ENCODE measurements at regions not wholly inside any gene's neighbourhood (a gene's known extent, or its start where the extent isn't known, plus 50 kb on each side); places are given as distances from the start of the nearest gene placed in this dataset.

DNA sequence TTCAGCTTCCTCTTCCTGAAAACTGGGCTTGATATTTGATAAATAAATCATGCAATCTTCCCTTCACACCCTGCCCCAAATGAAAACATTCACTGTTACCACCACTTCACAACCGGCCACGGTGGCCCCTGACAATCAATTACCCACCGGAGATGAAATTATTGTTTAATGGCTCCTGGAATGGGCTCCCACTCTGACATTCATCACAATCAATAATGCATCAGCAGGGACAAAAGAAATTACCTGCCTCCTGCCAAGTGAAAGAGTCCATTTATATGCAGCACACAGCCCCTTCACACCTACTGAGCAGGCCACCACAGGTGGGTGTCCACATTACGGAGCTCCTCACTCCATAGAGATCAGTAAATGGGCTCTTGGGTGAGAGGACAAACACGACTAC lies 193.5 kb upstream of the SNX19 start:
- Histone ChIP-seq H3K9me3 (ENCODE audit: severe bottlenecking) (no peaks in the 10 kb centered on the region), H3K36me3 (no peaks in the 10 kb centered on the region), H3K27me3 (ENCODE audit: insufficient read depth, low read depth, severe bottlenecking) (no peaks in the 10 kb centered on the region), H3K4me3 (ENCODE audit: low read depth, low read length) (no peak overlapping the region), H3K27ac (no peak overlapping the region)
- no peak for DNase-seq
- TF ChIP-seq, protein P1, sequence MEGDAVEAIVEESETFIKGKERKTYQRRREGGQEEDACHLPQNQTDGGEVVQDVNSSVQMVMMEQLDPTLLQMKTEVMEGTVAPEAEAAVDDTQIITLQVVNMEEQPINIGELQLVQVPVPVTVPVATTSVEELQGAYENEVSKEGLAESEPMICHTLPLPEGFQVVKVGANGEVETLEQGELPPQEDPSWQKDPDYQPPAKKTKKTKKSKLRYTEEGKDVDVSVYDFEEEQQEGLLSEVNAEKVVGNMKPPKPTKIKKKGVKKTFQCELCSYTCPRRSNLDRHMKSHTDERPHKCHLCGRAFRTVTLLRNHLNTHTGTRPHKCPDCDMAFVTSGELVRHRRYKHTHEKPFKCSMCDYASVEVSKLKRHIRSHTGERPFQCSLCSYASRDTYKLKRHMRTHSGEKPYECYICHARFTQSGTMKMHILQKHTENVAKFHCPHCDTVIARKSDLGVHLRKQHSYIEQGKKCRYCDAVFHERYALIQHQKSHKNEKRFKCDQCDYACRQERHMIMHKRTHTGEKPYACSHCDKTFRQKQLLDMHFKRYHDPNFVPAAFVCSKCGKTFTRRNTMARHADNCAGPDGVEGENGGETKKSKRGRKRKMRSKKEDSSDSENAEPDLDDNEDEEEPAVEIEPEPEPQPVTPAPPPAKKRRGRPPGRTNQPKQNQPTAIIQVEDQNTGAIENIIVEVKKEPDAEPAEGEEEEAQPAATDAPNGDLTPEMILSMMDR (IDR thresholded peaks at IDR 0.05; ENCODE audit: low read depth, low read length): no peak

DNA sequence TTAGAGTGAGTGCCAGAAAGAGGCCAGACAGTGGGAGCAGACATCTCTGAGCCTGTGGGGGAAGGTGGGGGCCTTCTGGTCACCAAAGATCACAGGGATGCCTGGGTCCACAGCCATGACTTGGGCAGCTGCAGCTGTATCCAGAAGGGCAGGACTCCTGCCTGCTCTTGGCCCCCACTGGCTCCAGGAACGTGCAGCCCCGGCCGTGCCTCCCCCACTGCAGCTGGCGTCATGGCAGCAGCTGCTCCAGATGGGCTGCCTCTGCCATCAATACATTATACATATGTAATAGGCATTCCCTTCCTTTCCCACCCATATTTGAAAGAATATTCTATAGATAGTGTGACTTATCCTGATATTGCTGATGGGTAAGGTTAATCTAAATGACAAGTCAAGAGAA lies 195.5 kb upstream of the SNX19 start:
- Histone ChIP-seq H3K4me3 (ENCODE audit: low read depth, low read length) (no peak overlapping the region), H3K27ac (no peak overlapping the region), H3K36me3 (no peaks in the 10 kb centered on the region), H3K27me3 (ENCODE audit: insufficient read depth, low read depth, severe bottlenecking) (no peaks in the 10 kb centered on the region), H3K9me3 (ENCODE audit: severe bottlenecking) (no peaks in the 10 kb centered on the region)
- TF ChIP-seq, protein P1 (IDR thresholded peaks at IDR 0.05; ENCODE audit: low read depth, low read length): no peak
- DNase-seq: no peak

DNA sequence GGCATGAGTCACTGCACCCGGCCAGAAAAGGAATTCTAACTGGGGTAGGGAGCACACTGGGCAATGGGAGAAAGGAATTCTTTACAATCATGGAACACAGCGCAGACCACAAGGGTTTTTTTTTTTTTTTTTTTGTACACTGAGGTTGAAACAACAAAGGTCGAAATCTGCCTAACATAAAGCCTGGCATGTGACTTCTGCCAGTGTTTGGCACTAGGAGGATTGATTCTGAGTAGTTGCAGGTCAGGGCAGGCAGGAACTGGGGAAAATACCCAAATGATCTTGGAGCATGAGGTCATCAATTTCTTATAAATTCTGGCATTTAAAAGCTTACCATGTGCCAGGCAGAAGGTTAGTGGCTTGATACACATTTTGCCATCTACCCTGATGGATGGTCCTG lies 202.0 kb upstream of the SNX19 start:
- Histone ChIP-seq H3K9me3 (ENCODE audit: severe bottlenecking) (no peaks in the 10 kb centered on the region), H3K4me3 (ENCODE audit: low read depth, low read length) (no peak overlapping the region), H3K27me3 (ENCODE audit: insufficient read depth, low read depth, severe bottlenecking) (no peaks in the 10 kb centered on the region), H3K36me3 (no peaks in the 10 kb centered on the region), H3K27ac (no peak overlapping the region)
- TF ChIP-seq, protein P1 (IDR thresholded peaks at IDR 0.05; ENCODE audit: low read depth, low read length): no peak
- no peak for DNase-seq

DNA sequence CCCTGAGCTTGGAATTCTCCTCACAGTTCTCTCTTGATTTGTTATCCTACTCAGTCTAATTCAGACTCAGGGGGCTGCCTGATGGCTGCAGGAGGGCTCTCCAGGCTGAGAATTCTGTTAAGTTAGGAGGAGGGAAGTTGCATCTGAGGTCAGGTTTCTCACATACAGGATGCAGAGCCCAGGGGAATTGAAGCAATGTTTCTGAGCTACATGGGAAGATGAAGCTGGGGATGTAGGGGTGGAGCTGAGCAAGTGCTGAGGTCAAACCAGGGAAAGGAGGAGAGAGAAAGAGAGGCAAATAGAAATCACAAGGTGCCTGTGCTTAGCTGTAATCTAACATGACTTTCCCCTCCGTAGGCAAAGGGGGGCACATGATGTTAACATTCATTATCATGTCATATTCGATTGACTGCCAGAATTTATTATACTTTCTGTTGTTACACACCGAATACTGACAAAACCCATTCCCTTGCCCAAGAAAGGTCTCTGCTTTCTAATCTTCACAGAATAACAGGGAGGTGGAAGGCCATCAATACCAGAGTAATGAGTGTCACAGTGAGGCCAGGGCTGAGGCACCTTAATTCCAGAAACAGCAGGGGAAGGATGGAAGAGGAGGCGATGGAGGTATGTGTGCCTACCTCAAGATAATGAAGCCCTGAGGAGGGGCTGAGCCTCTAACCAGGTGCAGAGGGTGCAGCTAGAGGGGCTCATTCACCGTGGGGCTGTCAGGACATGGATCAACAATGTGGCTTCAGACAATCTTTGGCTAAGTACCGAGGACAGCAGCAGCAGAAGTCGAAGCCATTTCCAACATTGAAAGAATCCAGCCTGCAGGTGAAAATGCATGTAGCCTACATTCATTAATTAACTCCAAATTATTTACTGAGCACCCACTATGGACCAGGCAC lies 205.4 kb upstream of the SNX19 start:
- TF ChIP-seq, protein P1 (IDR thresholded peaks at IDR 0.05; ENCODE audit: low read depth, low read length): no peak
- no peak for DNase-seq

DNA sequence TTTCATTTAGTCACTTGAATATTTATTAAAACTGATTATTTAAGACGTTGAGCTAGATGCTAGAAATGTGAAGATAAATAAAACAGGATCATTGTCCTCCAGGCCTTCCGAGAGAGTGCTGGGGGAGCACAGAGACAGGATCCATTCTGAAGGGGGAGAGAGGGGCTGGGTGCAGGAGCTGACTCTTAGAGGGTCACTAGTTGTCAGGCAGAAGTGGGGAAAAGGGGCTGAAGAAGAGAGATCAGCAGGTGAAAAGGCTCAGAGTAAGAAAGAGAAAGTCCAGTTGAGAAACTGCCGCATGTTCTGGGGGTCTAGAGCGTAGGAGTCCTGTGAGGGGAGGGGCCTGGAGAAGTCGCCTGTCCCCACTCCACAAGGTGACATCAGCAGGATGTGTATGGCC lies 206.2 kb upstream of the SNX19 start:
- Histone ChIP-seq H3K27me3 (ENCODE audit: insufficient read depth, low read depth, severe bottlenecking) (no peaks in the 10 kb centered on the region), H3K36me3 (no peaks in the 10 kb centered on the region), H3K9me3 (ENCODE audit: severe bottlenecking) (no peaks in the 10 kb centered on the region), H3K27ac (no peak overlapping the region), H3K4me3 (ENCODE audit: low read depth, low read length) (no peak overlapping the region)
- DNase-seq: no peak
- TF ChIP-seq, protein P1 (IDR thresholded peaks at IDR 0.05; ENCODE audit: low read depth, low read length): no peak

More for the DNA sequence above, 205.4 kb upstream of the SNX19 start:
- Histone ChIP-seq H3K4me3 (ENCODE audit: low read depth, low read length) (no peak overlapping the region), H3K36me3 (no peaks in the 10 kb centered on the region), H3K9me3 (ENCODE audit: severe bottlenecking) (no peaks in the 10 kb centered on the region), H3K27ac (no peak overlapping the region), H3K27me3 (ENCODE audit: insufficient read depth, low read depth, severe bottlenecking) (no peaks in the 10 kb centered on the region)

Data from WERI-Rb-1 (cell line).